A549 (cell line): ENCODE measurements at regions not wholly inside any gene's neighbourhood (a gene's known extent, or its start where the extent isn't known, plus 50 kb on each side); places are given as distances from the start of the nearest gene placed in this dataset.

ENCODE experiments used
- ATAC-seq, 2 experiments: fragments of 200-7000 bp in 1 of 2; fragments of >200 bp in 1 of 2; cut with Nextera tagmentation in 1 of 2; cut with Tn5 transposase in 1 of 2; 3 replicates each; pipeline versions ENCODE4 v1.8.0 to v1.9.1; 2018 to 2020; ENCODE audit warnings: mild to moderate bottlenecking in 1 of 2, moderate library complexity in 1 of 2
- CTCF ChIA-PET: fragments of 300-600 bp; sonication (Branson Sonifier 250); formaldehyde crosslinking; extraction: SDS; loops from one replicate; lab custom pipeline; 2021; ENCODE audit warnings: antibody characterized with exemption, inconsistent platforms; lab: Yijun Ruan, JAX
- POLR2A ChIA-PET: fragments of 350-600 bp; formaldehyde crosslinking; extraction: SDS; loops from one replicate; lab custom pipeline; 2021; ENCODE audit warnings: antibody characterized with exemption, inconsistent platforms; lab: Yijun Ruan, JAX
- DNase-seq, 2 experiments: peaks; one replicate each; pipeline versions ENCODE4 v3.0.0 to v3.0.0-alpha.2; 2011 to 2016; ENCODE audit warnings: low read depth in 1 of 2, low spot score in 1 of 2
- FAIRE-seq: peaks from 2 replicates; lab custom pipeline; 2011; peaks lifted over from hg19 to GRCh38; lab: Jason Lieb, UNC
- H3K27ac ChIP-seq, 2 experiments: fragments of >200 bp; sonication (Bioruptor Twin); formaldehyde crosslinking; 3 replicates each; pipeline ENCODE4 v1.5.1; 2016 to 2017
- H3K4me1 ChIP-seq: fragments of >200 bp; sonication (Bioruptor Twin); formaldehyde crosslinking; 3 replicates; pipeline ENCODE4 v1.6.1; 2016
- H3K4me2 ChIP-seq: fragments of >200 bp; sonication (Bioruptor Twin); formaldehyde crosslinking; 3 replicates; pipeline ENCODE4 v1.6.1; 2016
- H3K4me3 ChIP-seq: fragments of >200 bp; sonication (Bioruptor Twin); formaldehyde crosslinking; 3 replicates; pipeline ENCODE4 v1.5.1; 2016
- H3K9me3 ChIP-seq: fragments of >200 bp; sonication (Bioruptor Twin); formaldehyde crosslinking; 3 replicates; pipeline ENCODE4 v1.6.1; 2016
- ATOH8 ChIP-seq: fragments of 250-450 bp; sonication (Bioruptor Pico); IDR thresholded peaks from 2 replicates; pipeline ENCODE4 v1.5.0; 2020; ENCODE audit warnings: low read depth, mild to moderate bottlenecking, moderate library complexity
- BHLHE40 ChIP-seq: IDR thresholded peaks from 2 replicates; pipeline ENCODE4 v1.6.1; 2012; ENCODE audit warnings: low read depth, low read length, inconsistent platforms
- CBX2 ChIP-seq: fragments of 200-600 bp; sonication (generic); IDR thresholded peaks from 2 replicates; pipeline ENCODE4 v1.6.1; 2016; ENCODE audit warnings: low read depth, mild to moderate bottlenecking, borderline replicate concordance
- CEBPB ChIP-seq, 2 experiments: fragments of >200 bp in 1 of 2; sonication (Bioruptor Twin) in 1 of 2; formaldehyde crosslinking in 1 of 2; IDR thresholded peaks; 2 replicates each; pipeline ENCODE4 v1.6.1; 2012 to 2016
- CHD2 ChIP-seq: fragments of 150-350 bp; IDR thresholded peaks from 2 replicates; pipeline ENCODE4 v1.6.1; 2014; ENCODE audit warnings: low read length; ENCODE audit not compliant: partially characterized antibody
- E2F6 ChIP-seq: IDR thresholded peaks from 2 replicates; pipeline ENCODE4 v1.6.1; 2012; ENCODE audit warnings: low read depth, borderline replicate concordance
- FOSB ChIP-seq: fragments of 250-450 bp; sonication (Bioruptor Pico); IDR thresholded peaks from 2 replicates; pipeline ENCODE4 v1.5.0; 2020; ENCODE audit warnings: mild to moderate bottlenecking, moderate library complexity
- FOXS1 ChIP-seq: fragments of 250-450 bp; sonication (Bioruptor Pico); IDR thresholded peaks from 2 replicates; pipeline ENCODE4 v1.5.0; 2020; ENCODE audit warnings: mild to moderate bottlenecking, moderate library complexity
- GATA3 ChIP-seq: IDR thresholded peaks from 2 replicates; pipeline ENCODE4 v1.6.1; 2012; ENCODE audit warnings: borderline replicate concordance
- HDAC2 ChIP-seq: fragments of 200-600 bp; sonication (generic); IDR thresholded peaks from 2 replicates; pipeline ENCODE4 v1.6.1; 2016
- HMGXB4 ChIP-seq: fragments of 250-450 bp; sonication (Bioruptor Pico); IDR thresholded peaks from 2 replicates; pipeline ENCODE4 v1.5.0; 2021; ENCODE audit warnings: mild to moderate bottlenecking, moderate library complexity, borderline replicate concordance
- HOXA7 ChIP-seq: fragments of 250-450 bp; sonication (Bioruptor Pico); IDR thresholded peaks from 2 replicates; pipeline ENCODE4 v1.5.0; 2020; ENCODE audit warnings: mild to moderate bottlenecking, moderate library complexity
- KDM1A ChIP-seq: fragments of 200-600 bp; sonication (generic); IDR thresholded peaks from 2 replicates; pipeline ENCODE4 v1.6.1; 2016; ENCODE audit warnings: low read depth, mild to moderate bottlenecking
- MYC ChIP-seq: IDR thresholded peaks from 2 replicates; pipeline ENCODE4 v1.6.1; 2012; ENCODE audit warnings: mild to moderate bottlenecking, inconsistent platforms, low read length, improper control_type of control experiment, borderline replicate concordance
- NR3C1 ChIP-seq: fragments of >200 bp; sonication (Bioruptor Twin); formaldehyde crosslinking; IDR thresholded peaks from 3 replicates; pipeline ENCODE4 v1.6.1; 2017
- PBX3 ChIP-seq: IDR thresholded peaks from 2 replicates; pipeline ENCODE4 v1.6.1; 2012
- PHF8 ChIP-seq: fragments of 200-600 bp; sonication (generic); IDR thresholded peaks from 2 replicates; pipeline ENCODE4 v1.6.1; 2016; ENCODE audit warnings: low read depth, mild to moderate bottlenecking, antibody characterized with exemption, moderate library complexity, borderline replicate concordance
- POLR2A ChIP-seq: IDR thresholded peaks from 2 replicates; pipeline ENCODE4 v1.6.1; 2012; ENCODE audit warnings: mild to moderate bottlenecking, low read length
- POLR2AphosphoS2 ChIP-seq: conservative IDR thresholded peaks from 2 replicates; pipeline ENCODE4 v1.6.1; 2012; ENCODE audit warnings: low read length, improper control_type of control experiment, inconsistent platforms
- RAD21 ChIP-seq, 2 experiments: fragments of >200 bp in 1 of 2; sonication (Bioruptor Twin) in 1 of 2; formaldehyde crosslinking in 1 of 2; IDR thresholded peaks in 1 of 2; conservative IDR thresholded peaks in 1 of 2; 2 replicates in 1 of 2; 3 replicates in 1 of 2; pipeline ENCODE4 v1.6.1; 2012 to 2018; ENCODE audit warnings: inconsistent platforms in 1 of 2
- RCOR1 ChIP-seq: fragments of 150-350 bp; IDR thresholded peaks from 2 replicates; pipeline ENCODE4 v1.6.1; 2014; ENCODE audit warnings: antibody characterized with exemption, low read length, low read depth
- REST ChIP-seq: fragments of 200-600 bp; sonication (generic); IDR thresholded peaks from 2 replicates; pipeline ENCODE4 v1.6.1; 2016; ENCODE audit warnings: antibody characterized with exemption, mild to moderate bottlenecking, moderate library complexity
- RNF2 ChIP-seq: fragments of 200-600 bp; sonication (generic); IDR thresholded peaks from 2 replicates; pipeline ENCODE4 v1.6.1; 2016; ENCODE audit warnings: low read depth, mild to moderate bottlenecking, antibody characterized with exemption, moderate library complexity, borderline replicate concordance
- SMC3 ChIP-seq: fragments of >200 bp; sonication (Bioruptor Twin); formaldehyde crosslinking; IDR thresholded peaks from 3 replicates; pipeline ENCODE4 v1.6.1; 2018; ENCODE audit warnings: inconsistent platforms
- USF2 ChIP-seq: fragments of 450-650 bp; IDR thresholded peaks from 2 replicates; pipeline ENCODE4 v1.6.1; 2014; ENCODE audit warnings: antibody characterized with exemption
- ZFP36 ChIP-seq: fragments of 450-650 bp; IDR thresholded peaks from 2 replicates; pipeline ENCODE4 v1.6.1; 2014; ENCODE audit warnings: borderline replicate concordance; ENCODE audit not compliant: partially characterized antibody
- WGBS: methylation state at CpG from one replicate; pipeline ENCODE4 v1.1.6; 2017; ENCODE audit errors: missing lambda C conversion rate; 5-methylcytosine and 5-hydroxymethylcytosine counted together

GRCh38 chr12:19833775-19834501 lies 394.6 kb downstream of the AEBP2 start:
- ChIA-PET CTCF (interaction anchor here (0.5 kb wide), 1 partner anchor 20 kb away, joined by 4 read pairs; no protein-coding TSS in a partner anchor), POLR2A (no interaction called here)
- H3K4me3 ChIP-seq: no peak overlapping the region
- no peak for FAIRE-seq
- no peak overlapping the region for H3K27ac ChIP-seq
- TF ChIP-seq SMC3: no peak
- TF ChIP-seq E2F6: no peak
- no peak for TF ChIP-seq CHD2
- TF ChIP-seq FOXS1 (CRISPR knock-in tag): no peak
- TF ChIP-seq USF2: no peak
- TF ChIP-seq ATOH8 (CRISPR knock-in tag): no peak
- no peak for TF ChIP-seq BHLHE40
- no peak for TF ChIP-seq RCOR1
- TF ChIP-seq FOSB (CRISPR knock-in tag): no peak
- no peak for TF ChIP-seq KDM1A
- no peak for TF ChIP-seq CEBPB (IDR thresholded peaks at IDR 0.05)
- TF ChIP-seq REST: no peak
- TF ChIP-seq NR3C1: no peak
- no peak for TF ChIP-seq HMGXB4
- no peak for TF ChIP-seq POLR2A
- TF ChIP-seq, all 56 proteins: peak for 0
- no peaks in the 10 kb centered on the region for H3K9me3 ChIP-seq
- H3K4me2 ChIP-seq: no peak overlapping the region
- no peak for DNase-seq
- no peaks in the 10 kb centered on the region for H3K4me1 ChIP-seq
- 37% methylated on average over 2 of the region's 2 CpGs for WGBS
- no peak for ATAC-seq

- Histone ChIP-seq H3K4me3 (no peak overlapping the region), H3K27ac (no peak overlapping the region), H3K4me1 (no peaks in the 10 kb centered on the region), H3K4me2 (no peak overlapping the region), H3K9me3 (no peaks in the 10 kb centered on the region)
- ChIA-PET CTCF (no interaction called here), POLR2A (no interaction called here)
- no peak for DNase-seq
- no peak for ATAC-seq
- FAIRE-seq: no peak
- TF ChIP-seq HMGXB4 (no peak), RNF2 (no peak), HDAC2 (no peak), E2F6 (no peak), RAD21 (conservative IDR thresholded peaks at IDR 0.05 in 1 of 2, IDR thresholded peaks at IDR 0.05 in 1 of 2) (no peak), PBX3 (no peak), HOXA7 (CRISPR knock-in tag) (no peak), GATA3 (no peak), PHF8 (no peak), MYC (no peak), POLR2AphosphoS2 (no peak), CBX2 (no peak), ZFP36 (no peak)
Observed at GRCh38 chr12:19834592-19834991, 395.3 kb downstream of the AEBP2 start.
